Colon (tissue), 2 donors: ENCODE measurements at regions not wholly inside any gene's neighbourhood (a gene's known extent, or its start where the extent isn't known, plus 50 kb on each side); places are given as distances from the start of the nearest gene placed in this dataset.

Source experiments
- FAIRE-seq: peaks from 2 replicates; lab custom pipeline; 2012; peaks lifted over from hg19 to GRCh38; lab: Jason Lieb, UNC
- donor health status: control.
- donor health status: control.

DNA sequence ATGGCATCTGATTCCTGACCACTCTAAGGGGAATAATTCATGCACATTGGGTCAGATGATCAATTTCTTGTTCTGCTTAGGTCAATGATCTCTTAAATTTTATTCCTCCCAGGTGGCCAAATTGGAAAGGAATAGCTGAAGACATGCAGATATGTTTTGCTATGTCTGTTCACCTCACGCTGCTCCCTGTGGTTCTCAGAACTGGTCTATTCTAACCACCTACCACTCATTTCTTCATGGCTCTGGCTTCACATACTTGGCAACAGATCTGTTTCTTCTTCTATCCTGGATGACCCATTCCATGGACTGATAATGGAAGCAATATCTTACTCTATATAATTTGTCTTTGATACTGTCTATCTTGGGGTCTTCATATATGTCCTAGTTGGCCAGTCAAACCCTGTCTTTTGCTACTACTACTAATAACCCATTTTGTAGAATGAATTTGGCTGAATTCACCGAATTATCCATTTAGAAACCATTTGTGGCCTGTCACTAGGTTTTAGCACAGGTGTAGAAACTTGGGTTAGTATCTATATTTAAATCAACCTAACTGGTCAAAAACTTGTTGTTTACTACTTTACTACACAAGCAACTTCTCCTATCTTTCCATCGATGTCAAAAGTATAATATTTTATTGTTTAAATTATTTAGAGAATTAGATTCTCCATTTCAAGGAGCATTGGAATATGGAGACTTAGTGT lies 650.9 kb downstream of the TLE4 start:
- no peak for FAIRE-seq

DNA sequence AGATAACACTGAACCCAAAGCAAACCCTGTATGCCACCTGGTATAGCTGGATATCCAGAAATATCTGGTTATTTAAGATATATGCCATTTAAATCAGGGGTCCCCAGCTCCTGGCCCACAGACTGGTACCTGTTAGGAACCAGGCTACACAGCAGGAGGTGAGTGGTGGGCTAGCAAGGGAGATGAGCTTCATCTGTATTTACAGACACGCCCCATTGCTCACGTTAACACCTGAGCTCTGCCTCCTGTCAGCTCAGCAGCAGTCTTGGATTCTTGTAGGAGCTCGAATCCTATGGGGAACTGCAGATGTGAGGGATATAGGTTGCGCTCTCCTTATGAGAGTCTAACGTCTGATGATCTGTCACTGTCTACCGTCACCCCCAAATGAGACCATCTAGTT lies 646.6 kb downstream of the TLE4 start:
- no peak for FAIRE-seq

DNA sequence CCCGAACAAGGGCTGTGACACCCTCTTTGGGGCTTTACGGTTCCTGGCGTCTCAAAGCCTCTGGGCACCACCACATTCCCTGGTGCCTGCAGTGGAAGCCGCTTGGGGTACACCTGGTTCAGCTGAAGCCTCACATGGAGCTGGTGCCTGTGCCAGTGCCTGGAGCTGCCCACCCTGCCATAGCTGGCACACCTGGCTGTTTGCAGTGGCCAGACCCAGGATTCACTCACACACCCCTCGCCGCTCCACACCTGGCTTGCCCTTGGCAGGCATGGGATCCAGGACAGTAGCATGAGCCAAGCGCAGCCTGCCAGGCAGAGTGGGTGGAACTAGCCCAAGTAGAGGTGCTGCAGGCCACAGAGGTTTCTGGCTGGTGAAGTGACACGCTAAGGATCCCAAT lies 641.8 kb downstream of the TLE4 start:
- FAIRE-seq = no peak

- FAIRE-seq = no peak
Measured at GRCh38 chr9:80208696-80209095, 636.9 kb downstream of the TLE4 start.

DNA sequence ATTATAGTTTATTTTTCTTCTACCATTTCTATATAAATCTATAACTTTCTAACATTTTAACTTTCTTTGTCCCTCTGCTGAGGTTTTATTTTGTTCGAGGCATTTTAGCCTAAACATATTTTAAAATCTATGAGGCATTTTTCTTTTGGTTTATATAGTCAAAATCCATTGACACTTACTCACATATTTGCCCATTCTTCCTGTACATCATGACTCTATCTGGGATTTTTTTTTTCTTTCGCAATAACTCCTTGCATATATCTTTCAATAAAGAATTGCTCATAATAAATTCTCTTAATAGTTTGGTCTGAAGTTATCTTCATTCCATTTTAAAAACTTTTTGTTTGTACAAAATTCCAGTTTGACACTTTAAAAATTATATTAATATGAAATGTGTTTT lies 632.3 kb downstream of the TLE4 start:
- no peak for FAIRE-seq

- no peak for FAIRE-seq
Measured at GRCh38 chr9:80197661-80198060, 625.9 kb downstream of the TLE4 start.

DNA sequence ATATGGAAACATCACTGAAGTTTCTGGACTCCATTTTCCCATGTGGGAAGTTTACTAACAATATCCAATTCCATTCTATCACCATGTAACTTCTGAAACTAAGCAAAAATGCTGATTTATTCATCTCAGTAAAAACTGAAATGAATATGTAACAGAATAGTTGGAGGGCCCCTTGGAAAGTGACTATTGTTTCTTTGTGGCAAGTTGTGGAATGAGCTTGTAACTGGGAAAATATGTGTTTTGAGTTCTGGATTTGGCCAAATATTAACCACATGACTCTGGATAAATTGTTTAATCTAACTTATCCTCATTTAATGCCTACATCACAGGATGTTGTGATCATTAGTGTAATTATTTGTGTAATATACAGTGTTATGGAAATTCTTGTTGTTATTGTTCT lies 619.3 kb downstream of the TLE4 start:
- no peak for FAIRE-seq

- no peak for FAIRE-seq
Measured at GRCh38 chr9:80188579-80188978, 616.8 kb downstream of the TLE4 start.

DNA sequence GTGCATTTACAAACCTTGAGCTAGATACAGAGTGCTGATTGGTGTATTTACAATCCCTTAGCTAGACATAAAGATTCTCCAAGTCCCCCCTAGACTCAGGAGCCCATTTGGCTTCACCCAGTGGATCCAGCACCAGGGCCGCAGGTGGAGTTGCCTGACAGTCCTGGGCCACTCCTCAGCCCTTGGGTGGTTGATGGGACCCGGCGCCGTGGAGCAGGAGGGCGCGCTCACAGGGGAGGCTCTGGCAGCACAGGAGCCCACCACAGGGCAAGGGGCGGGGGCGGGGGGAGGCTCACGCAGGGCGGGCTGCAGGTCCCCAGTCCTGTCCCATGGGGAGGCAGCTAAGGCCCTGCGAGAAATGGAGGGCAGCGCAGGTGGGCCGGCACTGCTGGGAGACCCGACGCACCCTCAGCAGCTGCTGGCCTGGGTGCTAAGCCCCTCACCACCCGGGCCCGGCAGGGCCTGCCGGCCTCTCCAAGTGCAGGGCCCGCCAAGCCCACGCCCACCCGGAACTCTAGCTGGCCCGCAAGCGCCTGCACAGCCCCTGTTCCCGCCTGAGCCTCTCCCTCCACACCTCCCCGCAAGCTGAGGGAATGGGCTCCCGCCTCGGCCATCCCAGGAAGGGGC lies 613.5 kb downstream of the TLE4 start:
- FAIRE-seq = no peak

DNA sequence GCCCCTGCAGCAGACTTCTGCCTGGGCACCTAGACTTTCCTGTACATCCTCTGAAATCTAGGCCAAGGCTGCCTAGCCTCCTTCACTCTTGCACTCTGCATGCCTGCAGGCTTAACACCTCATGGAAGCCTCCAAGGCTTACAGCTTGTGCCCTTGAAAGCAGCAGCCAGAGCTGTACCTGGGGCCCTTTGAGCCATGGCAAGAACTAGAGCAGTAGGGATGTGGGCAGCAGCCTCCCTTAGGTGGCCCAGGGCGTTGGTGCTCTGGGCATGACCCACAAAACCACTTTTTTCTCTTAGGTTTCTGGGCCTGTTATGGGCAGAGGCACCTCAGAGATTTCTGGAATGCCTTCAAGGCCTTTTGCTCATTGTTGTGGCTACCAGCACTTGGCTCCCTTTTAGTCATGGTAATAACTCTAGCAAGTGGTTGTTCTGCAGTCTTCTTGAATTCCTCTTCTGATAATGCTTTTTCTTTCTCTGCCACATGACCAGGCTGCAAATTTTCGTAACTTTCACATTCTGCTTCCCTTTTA lies 606.2 kb downstream of the TLE4 start:
- no peak for FAIRE-seq

- peak; percentile 78 for FAIRE-seq
Measured at GRCh38 chr9:80175286-80176150, 603.8 kb downstream of the TLE4 start.

DNA sequence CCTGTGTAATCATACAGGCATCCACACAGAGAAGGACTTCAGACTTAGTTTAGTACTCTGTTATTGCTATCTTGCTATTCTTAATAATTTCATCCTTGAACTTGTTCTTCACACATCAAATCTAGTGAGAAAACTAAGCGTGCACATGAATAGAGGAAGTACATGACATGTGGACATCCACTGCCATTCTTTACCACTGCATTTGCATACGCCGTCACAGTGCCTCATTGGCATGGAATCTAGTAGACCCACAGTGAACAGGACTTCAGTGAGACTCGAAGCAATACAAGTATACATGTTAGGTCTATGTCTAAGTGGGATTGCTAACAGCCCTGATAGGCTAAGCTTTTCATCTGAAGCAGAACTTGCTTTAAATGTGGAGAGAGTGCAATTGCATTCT lies 592.1 kb downstream of the TLE4 start:
- no peak for FAIRE-seq

- no peak for FAIRE-seq
Measured at GRCh38 chr9:80158554-80159170, 586.9 kb downstream of the TLE4 start.

DNA sequence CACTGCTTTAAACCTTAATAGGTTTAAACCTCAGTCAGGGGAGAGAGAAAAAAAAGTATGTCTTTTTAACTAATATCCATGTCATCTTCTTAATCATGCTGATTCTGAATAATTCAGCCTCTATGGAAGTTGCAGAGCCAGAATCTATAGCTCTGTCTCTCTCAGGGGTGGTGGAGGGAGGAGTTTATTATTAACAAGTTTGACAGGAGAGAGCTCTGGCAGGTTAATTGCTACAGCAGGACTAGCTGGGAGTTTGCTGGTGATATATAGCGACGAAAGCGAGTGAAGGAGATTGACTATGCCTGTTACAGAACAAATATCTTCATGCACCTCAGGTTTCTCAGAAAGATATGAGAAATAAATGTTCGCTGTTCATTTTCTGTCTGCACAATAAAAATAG lies 586.4 kb downstream of the TLE4 start:
- no peak for FAIRE-seq

GRCh38 chr9:80157561-80157983 lies 585.8 kb downstream of the TLE4 start:
- FAIRE-seq = no peak

- FAIRE-seq = no peak
Measured at GRCh38 chr9:80156756-80157472, 585.1 kb downstream of the TLE4 start.

DNA sequence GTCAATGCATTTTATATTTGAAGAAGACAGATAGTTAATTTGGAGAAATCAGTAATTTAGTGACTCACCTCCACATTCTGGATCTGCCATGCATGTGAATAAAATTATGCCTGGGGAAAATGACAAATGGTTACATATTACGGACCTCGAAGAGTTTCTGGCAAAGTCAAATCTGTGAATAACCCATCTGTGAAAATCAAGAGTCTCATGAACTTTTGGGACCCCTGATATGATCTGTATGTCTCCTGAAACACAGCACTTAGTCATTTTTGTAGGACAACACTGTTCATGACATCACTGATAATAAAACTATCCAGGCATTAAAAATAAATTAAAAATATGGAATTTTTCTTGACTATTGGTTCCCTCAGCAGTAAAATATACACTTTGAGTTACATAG lies 584.5 kb downstream of the TLE4 start:
- no peak for FAIRE-seq

GRCh38 chr9:80147866-80148265 lies 576.1 kb downstream of the TLE4 start:
- FAIRE-seq = no peak

- no peak for FAIRE-seq
Measured at GRCh38 chr9:80146466-80146865, 574.7 kb downstream of the TLE4 start.

- no peak for FAIRE-seq
Measured at GRCh38 chr9:80144856-80145255, 573.1 kb downstream of the TLE4 start.

- FAIRE-seq = no peak
Measured at GRCh38 chr9:80144406-80144805, 572.6 kb downstream of the TLE4 start.

GRCh38 chr9:80143899-80144298 lies 572.1 kb downstream of the TLE4 start:
- FAIRE-seq = no peak
